NCI-H748 (cell line): ENCODE measurements at regions not wholly inside any gene's neighbourhood (a gene's known extent, or its start where the extent isn't known, plus 50 kb on each side); places are given as distances from the start of the nearest gene placed in this dataset.
"Not testable (repeated sequence)": the region's sequence is repeated elsewhere in the genome, so short reads cannot be mapped to it uniquely, and the experiment has no call there.

Experiments used
- DNase-seq: peaks from one replicate; lab custom pipeline; 2025; ENCODE audit not compliant: unreplicated experiment; lab: John Stamatoyannopoulos, UW

- DNase-seq: no peak
Observed at GRCh38 chr6:141790921-141791320, 341.8 kb upstream of the GJE1 start.

DNA sequence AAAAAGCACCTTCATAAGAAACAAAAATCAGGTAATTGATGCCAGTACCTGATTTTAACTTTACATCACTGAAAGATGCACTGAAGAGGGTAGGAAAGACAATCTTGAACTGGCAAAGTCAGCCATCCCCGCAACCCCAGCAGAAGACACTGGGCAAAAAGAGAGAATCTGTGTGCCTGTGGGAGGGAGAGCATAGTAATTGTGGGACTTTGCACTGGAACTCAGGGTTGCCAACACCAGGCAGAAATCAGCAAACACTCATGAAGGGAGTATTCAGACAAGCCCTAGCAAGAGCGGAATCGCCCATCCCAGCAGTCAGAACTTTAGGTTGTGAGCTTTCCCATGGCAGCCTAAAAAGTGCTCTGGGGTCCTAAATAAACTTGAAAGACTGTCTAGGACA lies 344.6 kb upstream of the GJE1 start:
- no peak for DNase-seq

DNA sequence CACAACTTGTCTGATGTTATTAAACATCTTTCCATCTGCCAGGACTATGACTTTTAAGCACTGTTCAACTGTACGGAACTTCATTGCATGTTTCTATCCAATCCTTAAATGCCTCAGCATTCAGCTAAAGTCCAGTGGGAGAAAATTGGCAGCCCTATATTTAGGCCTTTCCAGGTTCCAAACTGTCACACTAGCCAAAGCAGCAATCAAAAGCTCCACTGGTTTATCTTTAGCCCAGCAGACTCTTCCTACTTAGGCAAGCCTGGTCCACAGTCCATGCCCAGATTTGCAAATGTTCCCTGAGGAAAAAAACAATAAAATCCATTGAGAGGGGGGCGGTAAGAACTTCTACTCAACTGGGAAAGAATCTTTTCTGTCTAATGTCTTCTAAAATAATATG lies 349.1 kb upstream of the GJE1 start:
- DNase-seq: no peak

- DNase-seq: no peak
Observed at GRCh38 chr6:141780296-141780695, 352.4 kb upstream of the GJE1 start.

- DNase-seq: no peak
Observed at GRCh38 chr6:141764388-141764787, 368.3 kb upstream of the GJE1 start.

DNA sequence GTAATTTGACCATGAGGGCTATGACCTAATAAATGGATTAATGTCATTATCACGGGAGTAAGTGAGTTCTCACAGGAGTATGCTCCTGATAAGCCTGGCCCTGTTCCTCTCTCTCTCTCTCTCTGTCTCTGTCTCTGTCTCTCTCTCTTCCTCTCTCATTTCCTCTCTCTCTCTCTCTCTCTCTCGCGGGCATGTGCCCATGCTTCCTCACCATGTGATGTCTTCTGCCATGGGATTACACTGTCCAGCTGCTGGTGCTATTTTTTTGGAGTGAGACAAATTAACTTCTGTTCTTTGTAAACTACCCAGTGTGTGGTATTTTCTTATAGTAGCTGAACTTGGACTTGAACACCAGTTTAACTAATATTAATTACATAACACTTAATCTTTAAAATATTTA lies 374.3 kb upstream of the GJE1 start:
- DNase-seq: no peak

DNA sequence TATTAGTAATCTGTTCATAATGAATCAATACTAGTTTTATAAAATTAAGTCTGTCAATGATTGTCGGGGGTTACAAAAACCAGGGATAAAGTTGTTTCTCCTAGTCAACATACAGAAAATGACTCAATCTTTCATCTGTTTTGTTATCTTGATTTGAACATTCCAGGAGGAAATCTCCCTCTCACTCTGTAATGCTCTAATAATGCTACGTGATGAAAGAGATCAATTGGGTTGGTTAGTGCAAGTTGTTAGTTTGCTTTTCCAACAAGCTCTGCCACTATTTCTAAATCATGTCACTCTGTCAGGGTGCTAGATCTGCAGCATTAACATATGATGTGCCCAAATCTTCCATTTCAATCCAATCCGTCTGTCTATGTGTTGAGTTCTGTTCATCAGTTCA lies 379.5 kb upstream of the GJE1 start:
- no peak for DNase-seq

DNA sequence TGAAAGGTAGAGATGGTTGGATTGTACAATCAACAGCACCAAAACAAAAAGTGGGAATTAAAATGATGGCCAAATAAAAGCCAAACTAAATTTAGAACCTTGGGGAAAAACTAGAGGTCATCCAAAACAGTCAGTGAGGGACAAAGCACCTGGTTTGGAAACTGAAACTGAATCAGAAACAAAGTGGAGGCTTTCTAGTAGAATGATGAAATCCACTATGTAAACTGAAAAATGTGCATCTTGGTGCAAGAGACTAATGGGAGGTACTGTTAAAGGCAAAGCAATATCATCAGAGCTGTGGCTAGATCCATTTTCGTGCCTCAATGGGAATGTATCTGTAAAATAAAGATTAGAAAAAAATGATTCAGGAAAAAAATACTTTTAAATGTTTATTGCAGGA lies 380.0 kb upstream of the GJE1 start:
- DNase-seq: no peak

- not testable (repeated sequence) for DNase-seq
Observed at GRCh38 chr6:141746324-141746723, 386.4 kb upstream of the GJE1 start.

DNA sequence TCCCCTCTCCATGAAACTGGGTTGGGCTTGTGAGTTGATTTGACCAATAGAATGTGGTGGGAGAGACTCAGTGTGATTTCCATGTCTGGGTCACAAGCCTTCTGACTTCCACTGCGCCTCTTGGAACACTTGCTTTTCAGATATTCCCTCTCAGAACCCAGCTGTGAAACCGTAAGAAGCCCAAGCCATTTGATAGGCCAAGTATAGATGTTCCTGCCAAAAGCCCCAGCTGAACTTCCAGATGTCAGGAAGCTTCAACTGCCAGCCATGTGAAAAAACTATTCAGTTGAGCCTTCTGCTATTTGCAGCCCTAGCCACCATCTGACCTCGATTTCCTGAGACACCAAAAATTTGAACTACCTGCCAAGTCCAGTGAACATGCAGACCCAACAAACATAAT lies 387.8 kb upstream of the GJE1 start:
- DNase-seq: no peak

GRCh38 chr6:141744194-141744925 lies 388.4 kb upstream of the GJE1 start:
- DNase-seq: no peak

DNA sequence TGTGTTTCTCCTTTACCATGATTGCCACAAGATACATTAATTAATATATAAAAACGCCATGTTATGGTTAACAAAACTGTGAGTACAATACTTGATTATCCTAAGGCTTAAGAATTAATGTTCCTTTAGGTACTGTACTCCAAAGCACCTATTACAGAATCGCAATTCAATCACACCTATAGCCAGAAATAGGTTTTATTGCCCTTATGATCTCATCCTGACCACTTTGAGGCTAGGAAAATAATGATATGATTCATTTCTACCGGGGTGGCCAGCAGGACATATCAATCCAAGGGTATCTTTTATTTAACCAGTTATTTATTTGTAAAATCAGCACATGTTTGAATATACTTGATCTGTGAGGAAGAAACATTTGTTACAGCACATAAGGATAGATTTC lies 396.6 kb upstream of the GJE1 start:
- no peak for DNase-seq

- no peak for DNase-seq
Observed at GRCh38 chr6:141735126-141735525, 397.6 kb upstream of the GJE1 start.

DNA sequence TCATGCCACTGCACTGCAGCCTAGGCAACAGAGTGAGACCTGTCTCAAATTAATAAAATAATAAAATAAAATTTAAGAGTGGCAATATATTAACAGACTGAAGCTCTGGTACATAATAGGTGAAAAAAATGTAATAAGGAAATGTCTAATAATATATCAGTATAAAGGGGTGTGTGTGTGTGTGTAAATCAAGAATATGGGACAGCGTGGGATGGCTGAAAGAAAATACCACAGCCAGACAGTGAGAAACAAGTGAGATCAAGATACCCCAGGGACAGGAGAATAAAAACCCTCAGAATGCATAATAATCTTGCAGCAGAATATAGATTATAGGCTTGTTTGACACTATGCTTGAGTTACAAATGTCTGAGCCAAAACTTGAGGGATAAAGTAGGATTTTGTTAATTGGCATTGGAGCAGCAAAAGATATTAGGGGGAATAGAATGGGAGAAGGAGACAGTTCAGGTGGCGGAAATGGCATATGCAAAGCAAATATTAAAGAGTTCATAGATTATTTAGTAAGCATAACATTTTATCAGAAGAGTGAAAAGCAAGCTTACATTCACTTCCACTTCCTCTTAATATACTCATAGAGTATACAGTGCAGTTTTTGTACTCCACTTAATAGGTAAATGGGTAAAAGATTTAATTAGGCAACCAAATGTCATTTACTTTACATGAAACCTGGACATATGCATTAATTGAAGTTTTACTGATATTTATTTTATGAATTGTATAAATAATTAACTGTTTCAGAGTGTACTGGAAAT lies 398.5 kb upstream of the GJE1 start:
- no peak for DNase-seq

GRCh38 chr6:141729146-141729545 lies 403.6 kb upstream of the GJE1 start:
- no peak for DNase-seq

DNA sequence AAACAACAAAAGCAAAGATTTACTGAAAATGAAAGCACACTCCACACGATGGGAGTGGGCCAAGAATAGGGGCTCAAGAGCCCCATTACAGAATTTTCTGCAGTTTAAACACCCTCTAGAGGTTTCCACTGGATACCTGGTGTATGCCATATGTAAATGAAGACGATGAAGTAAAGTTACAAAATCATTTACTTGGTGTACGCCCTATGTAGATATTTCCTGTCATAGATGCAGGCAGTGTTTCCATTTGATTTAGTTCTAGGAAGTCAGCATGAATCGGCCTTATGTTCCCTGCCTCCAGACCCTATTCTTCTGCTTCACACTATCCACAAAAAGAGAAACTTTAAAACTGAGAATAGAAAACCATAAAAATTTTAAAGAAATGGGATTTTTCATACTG lies 404.4 kb upstream of the GJE1 start:
- DNase-seq: no peak

GRCh38 chr6:141726248-141726647 lies 406.5 kb upstream of the GJE1 start:
- DNase-seq: no peak

- DNase-seq: no peak
Observed at GRCh38 chr6:141724731-141725130, 408.0 kb upstream of the GJE1 start.

GRCh38 chr6:141719476-141719875 lies 413.2 kb upstream of the GJE1 start:
- no peak for DNase-seq

DNA sequence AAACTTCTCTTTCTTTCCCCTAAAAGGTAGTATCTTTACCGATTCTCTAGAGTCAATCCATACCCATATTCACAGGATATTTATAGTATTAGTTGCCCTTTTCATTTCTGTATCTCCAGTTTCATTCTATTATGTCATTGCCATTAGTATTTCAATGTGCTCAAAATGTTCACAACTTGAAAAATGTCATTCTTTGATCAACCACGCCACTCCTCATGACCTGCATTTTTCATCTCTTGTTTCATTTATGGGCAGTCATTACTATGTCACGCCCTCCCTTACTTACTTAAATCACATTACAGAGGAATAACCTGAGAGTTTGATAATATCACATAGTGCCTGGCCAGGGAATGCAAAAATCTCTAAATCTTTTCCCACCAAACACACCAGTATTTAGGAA lies 427.3 kb upstream of the GJE1 start:
- DNase-seq: no peak

GRCh38 chr6:141704151-141704550 lies 428.6 kb upstream of the GJE1 start:
- no peak for DNase-seq

DNA sequence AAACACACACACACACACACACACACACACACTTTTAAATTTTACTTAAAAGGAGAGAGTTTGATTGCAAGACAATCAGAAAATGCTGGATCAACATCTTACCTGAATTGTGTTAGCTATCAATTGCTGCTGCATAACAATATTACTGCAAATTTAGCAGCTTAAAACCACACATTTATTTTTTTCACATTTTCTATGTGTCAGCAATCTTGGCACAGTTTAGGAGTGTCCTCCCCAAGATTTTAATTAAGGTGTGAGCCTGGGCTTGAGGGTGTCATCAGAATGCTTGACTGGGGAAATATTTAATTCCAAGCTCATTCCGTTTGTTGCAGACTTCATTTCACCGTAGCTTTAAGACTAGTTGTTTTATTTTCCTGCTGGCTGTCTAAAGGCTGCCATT lies 431.0 kb upstream of the GJE1 start:
- DNase-seq: no peak

GRCh38 chr6:141700819-141701218 lies 431.9 kb upstream of the GJE1 start:
- DNase-seq: no peak
